DMS114 treated with DMSO at 0.1 percent for 48 hours (cell line): ENCODE measurements at regions not wholly inside any gene's neighbourhood (a gene's known extent, or its start where the extent isn't known, plus 50 kb on each side); places are given as distances from the start of the nearest gene placed in this dataset.

Source experiments
- DNase-seq: peaks from one replicate; lab custom pipeline; 2025; ENCODE audit not compliant: unreplicated experiment; lab: John Stamatoyannopoulos, UW

- no peak for DNase-seq
These were observed 154.3 kb downstream of the VEGFA start for GRCh38 chr6:43924222-43924702.

GRCh38 chr6:43923376-43924221 lies 153.6 kb downstream of the VEGFA start:
- DNase-seq = no peak

- no peak for DNase-seq
These were observed 152.7 kb downstream of the VEGFA start for GRCh38 chr6:43922426-43923375.

- no peak for DNase-seq
These were observed 151.8 kb downstream of the VEGFA start for GRCh38 chr6:43921548-43922425.

- DNase-seq = no peak
These were observed 151.0 kb downstream of the VEGFA start for GRCh38 chr6:43921039-43921438.

- no peak for DNase-seq
These were observed 149.8 kb downstream of the VEGFA start for GRCh38 chr6:43919774-43920173.

GRCh38 chr6:43917878-43918382 lies 147.9 kb downstream of the VEGFA start:
- no peak for DNase-seq

- no peak for DNase-seq
These were observed 147.2 kb downstream of the VEGFA start for GRCh38 chr6:43916924-43917877.

GRCh38 chr6:43915986-43916923 lies 146.2 kb downstream of the VEGFA start:
- DNase-seq = no peak

GRCh38 chr6:43915208-43915869 lies 145.3 kb downstream of the VEGFA start:
- no peak for DNase-seq

- no peak for DNase-seq
These were observed 144.5 kb downstream of the VEGFA start for GRCh38 chr6:43914272-43915147.

- no peak for DNase-seq
These were observed 143.6 kb downstream of the VEGFA start for GRCh38 chr6:43913375-43914271.

- no peak for DNase-seq
These were observed 142.8 kb downstream of the VEGFA start for GRCh38 chr6:43912598-43913371.

- DNase-seq = no peak
These were observed 142.1 kb downstream of the VEGFA start for GRCh38 chr6:43912116-43912577.
